ENCODE measurements at regions not wholly inside any gene's neighbourhood (a gene's known extent, or its start where the extent isn't known, plus 50 kb on each side); places are given as distances from the start of the nearest gene placed in this dataset.

DNA sequence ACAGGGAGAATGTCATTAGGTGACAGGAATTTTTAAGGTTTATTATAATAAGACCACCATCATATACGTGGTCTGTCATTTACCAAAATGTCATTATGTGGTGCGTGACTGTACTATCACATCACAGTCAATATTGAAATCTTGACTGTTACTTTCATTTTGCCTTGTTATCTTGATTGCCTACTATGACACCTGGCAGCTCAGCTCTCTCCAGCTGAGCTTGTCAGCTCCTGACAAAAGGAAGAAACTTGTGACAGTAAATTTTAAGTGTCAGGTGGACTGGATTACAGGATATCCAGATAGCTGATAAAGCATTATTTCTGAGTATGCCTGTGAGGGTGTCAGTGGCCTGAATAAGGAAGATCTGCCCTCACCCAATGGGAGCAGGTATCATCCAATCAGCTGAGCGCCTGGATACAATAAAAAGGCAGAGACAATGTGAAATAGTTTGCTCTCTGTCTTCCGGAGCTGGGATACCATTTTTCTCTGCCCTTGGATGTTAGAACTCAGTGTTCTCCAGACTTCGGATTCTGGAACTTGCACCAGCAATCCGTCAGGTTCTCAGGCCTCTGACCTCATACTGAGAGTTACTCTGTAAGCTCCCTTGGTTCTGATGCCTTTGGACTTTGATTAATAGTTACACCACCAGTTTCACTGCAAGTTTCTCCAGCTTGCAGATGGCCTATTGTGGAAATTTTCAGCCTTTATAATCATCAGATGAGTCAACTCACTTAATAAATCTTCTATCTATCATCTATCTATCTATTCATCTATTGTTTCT lies 1454.7 kb upstream of the IGFBP7 start:
- no peak overlapping the region for H3K27ac ChIP-seq

DNA sequence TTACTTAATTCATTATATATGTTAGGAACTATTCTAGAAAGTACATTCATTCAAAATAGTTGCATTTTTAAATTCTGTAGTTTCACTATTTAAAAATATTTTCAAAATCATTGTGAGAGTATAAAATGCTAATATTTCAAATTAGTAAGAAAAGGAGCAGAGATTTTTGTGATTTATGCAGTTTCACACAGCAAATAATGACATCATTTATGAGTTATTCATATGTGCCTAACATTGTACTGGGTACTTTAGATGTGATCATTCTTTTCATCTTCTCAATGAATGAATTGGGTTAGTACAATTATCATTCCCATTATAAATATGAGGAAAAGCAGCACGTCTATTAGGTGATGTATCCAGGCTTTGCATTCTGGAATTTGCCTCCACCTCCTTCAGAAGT lies 1451.0 kb upstream of the IGFBP7 start:
- H3K27ac ChIP-seq: no peak overlapping the region
- no peak overlapping the region for H3K4me3 ChIP-seq

More for the DNA sequence above, 1454.7 kb upstream of the IGFBP7 start:
- H3K4me3 ChIP-seq: no peak overlapping the region

DNA sequence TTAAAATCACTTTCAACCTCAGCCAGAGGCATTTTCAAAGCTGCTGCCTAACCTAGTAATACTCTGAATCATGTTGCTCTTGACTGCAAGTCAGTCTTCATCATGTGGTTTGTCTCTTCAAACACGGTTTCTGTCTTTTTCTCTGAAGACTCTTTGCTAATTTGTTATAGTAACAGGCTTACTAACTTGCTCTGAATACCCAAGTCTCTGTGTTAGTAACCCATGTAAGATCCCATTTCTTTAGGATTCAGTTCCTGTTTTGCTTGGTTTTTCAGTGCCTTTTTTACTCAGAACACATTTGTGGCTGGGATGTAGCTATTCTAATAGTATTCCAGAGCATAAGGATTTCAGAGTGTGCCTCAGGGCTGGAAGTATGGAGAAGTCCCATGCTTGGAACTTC lies 1450.6 kb upstream of the IGFBP7 start:
- Histone ChIP-seq H3K27ac (no peak overlapping the region), H3K4me3 (no peak overlapping the region)

DNA sequence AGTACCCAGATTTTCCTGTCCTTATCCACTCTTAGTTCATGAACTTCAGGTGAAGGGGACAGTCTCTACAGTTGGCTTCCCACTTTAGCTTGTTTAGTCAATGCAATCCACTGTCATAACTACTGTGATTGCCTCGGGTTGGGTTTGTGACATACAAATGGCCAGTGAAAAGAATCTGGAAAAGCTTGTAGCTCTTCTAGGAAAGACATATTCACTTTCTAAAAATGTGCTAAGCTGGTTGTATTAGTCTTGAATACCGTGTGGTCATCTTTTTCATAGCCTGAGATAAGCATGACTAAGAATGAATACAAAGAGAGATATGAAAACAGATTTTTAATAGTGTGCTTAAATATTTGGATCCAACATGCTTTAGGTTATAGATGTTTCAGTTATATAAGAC lies 1443.5 kb upstream of the IGFBP7 start:
- H3K4me3 ChIP-seq: no peak overlapping the region
- no peak overlapping the region for H3K27ac ChIP-seq

DNA sequence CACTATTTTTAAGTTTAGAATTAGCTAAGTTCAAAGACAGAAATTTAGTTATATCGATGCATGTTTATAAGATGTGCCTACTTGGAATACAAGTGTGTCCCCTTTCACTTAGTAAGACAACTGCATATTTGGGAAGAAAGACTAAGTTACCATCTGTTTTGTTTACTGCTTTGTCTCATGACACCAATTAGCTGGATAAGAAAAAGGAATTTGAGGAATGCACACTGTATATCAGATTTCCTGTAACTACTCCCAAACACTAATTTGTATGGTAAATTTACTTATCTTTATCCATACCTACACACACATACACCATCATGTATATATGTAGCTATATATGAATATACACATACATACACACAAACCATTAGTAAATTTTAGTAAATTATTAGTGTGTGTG lies 1442.8 kb upstream of the IGFBP7 start:
- Histone ChIP-seq H3K4me3 (no peak overlapping the region), H3K27ac (no peak overlapping the region)

DNA sequence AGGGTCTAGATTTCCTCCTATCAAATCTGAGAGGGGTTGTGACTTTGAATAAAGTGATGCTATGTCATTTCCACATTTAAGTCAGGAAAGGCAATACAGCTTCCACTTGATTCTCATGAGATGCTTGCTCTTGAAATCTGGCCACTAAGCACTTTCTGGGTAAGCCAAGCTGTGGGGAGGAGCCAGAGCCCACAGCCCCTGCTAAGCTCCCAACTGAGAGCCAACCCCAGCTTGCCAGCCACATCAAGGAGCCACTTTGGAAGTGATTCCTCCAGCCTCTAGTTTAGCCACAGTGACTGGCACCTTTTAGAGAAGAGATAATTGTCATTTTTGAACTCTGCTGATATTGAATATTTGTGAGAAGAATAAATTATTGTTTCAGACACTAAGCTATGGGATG lies 1441.5 kb upstream of the IGFBP7 start:
- Histone ChIP-seq H3K27ac (no peak overlapping the region), H3K4me3 (no peak overlapping the region)

DNA sequence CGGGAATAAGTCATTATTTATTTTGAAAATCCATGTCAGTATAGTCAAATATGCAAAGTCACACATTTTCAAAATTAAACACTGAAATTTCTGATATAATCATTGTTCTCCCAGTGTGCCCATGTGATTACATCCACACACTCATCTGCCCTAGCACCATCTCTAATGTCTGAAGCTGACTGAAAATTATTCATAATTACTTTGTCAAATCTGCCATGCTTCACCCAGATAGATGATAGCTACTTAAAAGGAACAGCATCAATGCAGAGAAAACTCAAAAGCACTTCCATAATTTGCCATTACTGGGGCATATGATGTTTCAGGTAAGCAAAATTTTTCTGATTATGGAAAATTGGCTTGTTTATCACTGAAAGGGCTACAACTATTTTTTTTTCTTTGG lies 1433.3 kb upstream of the IGFBP7 start:
- H3K27ac ChIP-seq: no peak overlapping the region
- H3K4me3 ChIP-seq: no peak overlapping the region

DNA sequence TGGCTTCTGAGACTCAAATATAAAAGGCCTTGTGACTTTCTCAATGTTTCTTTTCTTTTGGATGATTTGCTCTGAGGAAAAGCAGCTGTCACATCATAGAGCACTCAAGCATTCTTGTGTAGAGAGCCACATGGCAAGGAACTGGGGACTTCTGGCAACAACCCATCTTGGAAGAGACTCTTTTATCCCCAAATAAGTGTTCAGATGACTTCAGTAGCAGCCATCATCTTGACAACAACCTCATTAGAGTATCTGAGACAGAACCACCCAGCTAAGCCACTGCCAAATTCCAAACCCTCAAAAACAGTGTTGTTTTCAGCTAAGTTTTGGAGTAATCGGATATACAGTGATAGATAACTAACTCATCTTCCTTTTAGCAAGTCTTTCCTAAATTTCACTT lies 1431.7 kb upstream of the IGFBP7 start:
- no peak overlapping the region for H3K27ac ChIP-seq
- H3K4me3 ChIP-seq: no peak overlapping the region

DNA sequence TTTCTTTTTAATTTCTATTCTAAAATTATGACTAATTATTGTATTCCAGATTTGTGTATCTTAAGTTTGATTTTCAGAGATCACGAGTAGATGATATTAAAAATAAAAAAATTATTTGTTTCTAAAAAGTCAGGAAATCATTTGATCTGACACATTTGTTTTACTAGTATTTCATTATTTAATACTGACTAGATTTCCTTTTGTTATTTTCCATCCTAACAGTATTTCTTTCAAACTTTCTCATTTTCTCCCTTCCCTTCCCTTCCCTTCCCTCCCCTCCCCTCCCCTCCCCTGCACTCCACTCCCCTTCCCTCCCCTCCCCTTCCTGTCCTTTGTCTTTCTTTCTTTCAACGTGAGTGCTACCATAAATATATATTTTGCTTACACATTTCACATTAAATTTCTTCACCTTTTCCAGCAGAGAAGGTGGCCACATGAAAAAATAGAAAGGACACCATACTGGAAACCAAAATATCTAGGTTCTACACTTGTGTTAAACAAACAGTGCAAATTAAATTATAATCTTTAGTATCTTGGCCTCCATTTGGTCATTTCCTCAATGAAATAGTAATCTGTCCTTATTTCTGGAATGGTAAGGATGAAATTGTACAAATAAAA lies 1412.7 kb upstream of the IGFBP7 start:
- H3K4me3 ChIP-seq: no peak overlapping the region
- no peak overlapping the region for H3K27ac ChIP-seq

DNA sequence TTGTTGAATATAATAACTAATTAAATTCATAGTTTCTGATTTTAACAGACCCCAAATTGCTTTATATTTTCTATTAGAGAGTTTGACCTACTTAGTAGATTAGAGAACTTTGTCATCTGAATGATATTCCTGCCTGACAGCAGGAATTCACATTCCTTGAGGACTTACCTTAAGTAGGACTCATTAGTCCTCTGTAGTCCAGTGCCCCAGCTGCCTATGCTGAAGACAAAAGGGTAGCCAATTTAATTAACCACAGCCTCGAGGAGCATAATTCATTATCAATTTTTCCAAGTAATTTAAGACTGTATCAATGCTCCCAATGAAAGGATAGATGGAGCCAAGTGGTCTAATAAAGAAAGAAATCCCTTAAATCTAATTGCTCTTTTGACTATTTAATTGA lies 1405.0 kb upstream of the IGFBP7 start:
- Histone ChIP-seq H3K4me3 (no peak overlapping the region), H3K27ac (no peak overlapping the region)

DNA sequence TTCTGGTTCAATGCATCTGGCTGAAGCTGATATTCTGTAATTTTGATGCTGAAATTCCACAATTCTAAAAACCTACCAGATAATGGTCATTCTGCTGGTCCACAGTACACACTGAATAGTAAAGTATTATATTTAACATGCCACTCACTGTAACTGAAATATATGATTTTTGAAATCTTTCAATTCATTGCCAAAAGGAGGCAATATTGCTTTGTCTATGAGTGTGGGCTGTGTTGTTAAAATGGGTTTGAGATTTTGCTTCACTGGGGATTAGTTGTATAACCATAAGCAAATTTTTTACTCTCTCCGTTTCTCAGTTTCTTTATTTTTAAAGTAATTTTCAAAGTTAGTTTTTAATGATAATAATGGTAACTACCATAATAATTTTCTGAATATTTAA lies 1404.1 kb upstream of the IGFBP7 start:
- Histone ChIP-seq H3K27ac (no peak overlapping the region), H3K4me3 (no peak overlapping the region)

DNA sequence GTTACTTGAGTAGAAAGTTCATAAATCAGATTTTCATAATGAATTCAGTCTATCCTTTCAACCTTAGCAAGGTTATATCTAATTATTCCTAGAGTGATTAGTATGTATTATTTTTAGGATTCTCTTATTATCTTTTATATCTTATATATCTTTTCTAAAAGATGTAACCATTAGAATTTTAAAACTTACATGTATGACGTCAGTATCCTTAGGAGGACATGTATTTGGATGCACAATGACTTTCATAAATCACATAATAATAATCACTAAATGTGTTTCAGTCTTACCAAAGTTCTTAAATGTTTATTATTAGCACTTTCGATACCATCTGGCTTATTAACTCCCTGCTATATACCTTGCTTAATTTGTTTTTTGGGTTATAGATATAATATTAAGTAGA lies 1400.5 kb upstream of the IGFBP7 start:
- Histone ChIP-seq H3K27ac (no peak overlapping the region), H3K4me3 (no peak overlapping the region)

DNA sequence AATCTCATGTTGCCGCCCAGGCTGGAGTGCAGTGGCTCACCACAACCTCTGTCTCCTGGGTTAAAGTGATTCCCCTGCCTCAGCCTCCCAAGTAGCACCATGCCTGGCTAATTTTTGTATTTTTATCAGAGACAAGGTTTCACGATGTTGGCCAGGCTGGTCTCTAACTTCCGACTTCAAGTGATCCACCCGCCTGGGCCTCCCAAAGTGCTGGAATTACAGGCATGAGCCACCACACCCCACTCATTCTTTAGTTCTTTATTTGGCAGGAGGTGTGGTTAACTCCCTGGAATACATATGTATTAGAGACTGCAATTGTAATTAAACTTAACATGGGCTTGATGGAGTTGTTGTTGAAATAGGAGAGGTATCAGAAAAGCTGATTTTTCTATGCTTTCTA lies 1396.9 kb upstream of the IGFBP7 start:
- H3K27ac ChIP-seq: no peak overlapping the region

DNA sequence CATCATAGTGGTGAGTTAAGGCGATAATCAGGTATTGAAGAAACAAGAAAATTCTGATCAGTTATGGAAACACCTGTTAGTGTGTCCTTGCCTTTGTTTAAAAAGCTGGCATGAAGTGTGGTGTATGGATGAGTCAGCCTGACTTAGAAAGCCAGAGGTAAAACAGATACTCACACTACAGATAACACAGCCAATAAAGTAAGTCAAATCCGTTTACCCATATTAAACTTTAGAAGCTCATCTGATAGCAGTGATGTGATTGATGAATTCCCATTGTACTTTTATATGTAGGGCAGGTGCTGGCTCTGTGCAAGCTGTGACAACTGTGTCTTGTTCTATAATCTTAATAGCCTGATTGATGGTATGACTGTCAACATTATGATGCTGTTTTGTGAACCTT lies 1392.7 kb upstream of the IGFBP7 start:
- H3K4me3 ChIP-seq: no peak overlapping the region
- no peak overlapping the region for H3K27ac ChIP-seq

More for the DNA sequence above, 1396.9 kb upstream of the IGFBP7 start:
- no peak overlapping the region for H3K4me3 ChIP-seq

DNA sequence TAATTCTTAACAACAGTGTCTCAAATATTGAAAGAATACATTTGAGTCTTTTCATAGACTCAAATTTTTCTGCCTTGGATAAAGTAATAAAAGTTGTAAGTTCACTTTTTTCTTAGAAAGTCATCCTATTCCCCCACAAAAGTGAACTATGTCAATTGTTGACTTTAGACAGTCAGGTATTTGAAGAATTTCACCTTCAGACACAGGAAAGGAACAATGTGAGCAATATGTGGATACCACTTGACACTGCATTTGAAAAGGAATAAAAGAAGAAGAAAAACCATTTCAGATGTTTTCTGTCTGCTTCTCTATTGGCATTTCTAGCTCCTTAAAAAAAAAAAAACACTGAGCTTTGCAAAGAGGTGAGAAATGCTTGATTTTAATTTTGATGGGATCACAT lies 1389.0 kb upstream of the IGFBP7 start:
- Histone ChIP-seq H3K27ac (no peak overlapping the region), H3K4me3 (no peak overlapping the region)

DNA sequence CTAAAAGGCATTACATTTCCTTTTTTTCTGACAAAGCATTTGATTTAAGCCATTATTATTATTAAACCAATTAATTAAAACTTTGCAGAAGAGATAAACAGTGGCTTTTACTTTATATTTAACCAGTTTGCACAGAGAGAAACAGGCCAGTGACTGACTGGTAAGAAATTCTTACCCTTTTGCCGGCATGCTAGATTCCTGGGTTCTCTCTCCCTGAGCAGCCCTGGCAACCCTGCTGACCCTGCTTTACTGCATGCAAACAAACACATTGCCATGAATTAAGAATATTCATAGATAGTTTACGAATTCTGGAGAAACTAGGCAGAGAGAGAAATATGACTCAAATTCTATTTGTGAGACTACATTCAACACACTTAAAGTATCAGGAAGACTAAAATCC lies 1381.4 kb upstream of the IGFBP7 start:
- H3K4me3 ChIP-seq: no peak overlapping the region
- no peak overlapping the region for H3K27ac ChIP-seq

DNA sequence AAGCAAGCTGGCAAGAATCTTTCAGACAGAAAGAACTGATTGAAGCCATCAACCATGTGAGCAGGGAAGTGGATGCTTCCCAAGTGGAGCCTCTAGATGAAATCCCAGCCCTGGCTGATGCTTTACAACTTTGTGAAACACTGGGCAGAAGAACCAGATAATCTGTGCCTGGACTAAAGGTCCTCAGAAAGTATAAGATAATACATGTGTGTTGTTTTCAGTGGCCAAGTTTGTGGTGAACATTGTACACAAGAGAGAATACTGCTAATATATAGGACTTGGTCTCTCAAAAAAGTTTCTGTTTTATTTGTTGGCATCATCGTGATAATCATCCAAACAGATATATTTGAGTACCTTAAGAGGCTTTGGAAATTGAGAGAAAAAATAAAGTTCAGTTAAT lies 1367.8 kb upstream of the IGFBP7 start:
- no peak overlapping the region for H3K27ac ChIP-seq
- no peak overlapping the region for H3K4me3 ChIP-seq

DNA sequence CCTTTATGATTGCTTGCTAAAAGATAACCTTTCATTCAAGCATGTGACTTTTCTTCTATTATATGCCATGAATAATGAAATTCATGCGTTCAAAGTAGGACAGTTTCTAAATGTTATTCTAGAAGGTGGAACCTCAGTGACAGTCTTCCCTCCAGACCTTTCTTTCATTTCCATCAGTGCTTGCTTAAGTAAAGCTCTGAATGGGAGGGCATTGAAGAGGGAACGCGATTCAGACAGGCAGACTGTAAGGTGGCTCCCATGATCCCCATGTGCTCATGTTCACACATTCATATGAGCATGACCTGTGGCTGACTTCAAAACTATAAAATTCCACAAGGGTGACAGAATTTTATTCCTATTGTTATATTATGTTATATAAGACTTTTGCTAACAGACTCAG lies 1367.3 kb upstream of the IGFBP7 start:
- Histone ChIP-seq H3K4me3 (no peak overlapping the region), H3K27ac (no peak overlapping the region)

DNA sequence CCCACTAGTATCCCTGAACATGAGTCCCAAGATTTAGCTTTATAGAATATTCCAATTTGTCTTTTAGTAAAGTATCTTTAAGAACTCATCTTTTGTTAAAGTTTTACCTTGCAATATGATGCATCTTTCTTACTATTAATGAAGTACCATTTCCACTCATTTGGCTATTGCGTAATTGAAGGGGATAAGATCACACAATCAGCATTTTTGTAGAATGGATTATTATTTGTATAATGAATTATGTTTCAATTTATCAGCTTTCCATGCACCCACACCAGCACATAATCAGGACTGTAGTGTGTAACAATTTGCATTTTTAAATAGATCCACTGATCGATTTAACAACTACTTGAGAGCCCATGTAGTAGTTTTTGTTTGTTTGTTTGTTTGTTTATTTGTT lies 1364.9 kb upstream of the IGFBP7 start:
- Histone ChIP-seq H3K4me3 (no peak overlapping the region), H3K27ac (no peak overlapping the region)

DNA sequence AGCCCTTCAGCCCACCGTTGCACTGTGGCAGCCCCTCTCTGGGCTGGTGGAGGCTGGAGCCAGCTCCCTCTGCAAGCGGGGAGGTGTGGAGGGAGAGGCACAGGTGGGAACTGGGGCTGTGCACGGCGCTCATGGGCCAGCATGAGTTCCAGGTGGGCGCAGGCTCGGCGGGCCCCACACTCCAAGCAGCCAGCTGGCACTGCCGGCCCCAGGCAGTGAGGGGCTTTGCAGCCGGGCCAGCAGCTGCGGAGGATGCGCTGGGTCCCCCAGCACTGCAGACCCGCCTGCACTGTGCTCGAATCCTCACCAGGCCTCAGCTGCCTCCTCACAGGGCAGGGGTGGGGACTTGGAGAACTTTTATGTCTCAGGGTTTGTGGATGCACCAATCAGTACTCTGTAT lies 1354.8 kb upstream of the IGFBP7 start:
- no peak overlapping the region for H3K27ac ChIP-seq
- H3K4me3 ChIP-seq: no peak overlapping the region

DNA sequence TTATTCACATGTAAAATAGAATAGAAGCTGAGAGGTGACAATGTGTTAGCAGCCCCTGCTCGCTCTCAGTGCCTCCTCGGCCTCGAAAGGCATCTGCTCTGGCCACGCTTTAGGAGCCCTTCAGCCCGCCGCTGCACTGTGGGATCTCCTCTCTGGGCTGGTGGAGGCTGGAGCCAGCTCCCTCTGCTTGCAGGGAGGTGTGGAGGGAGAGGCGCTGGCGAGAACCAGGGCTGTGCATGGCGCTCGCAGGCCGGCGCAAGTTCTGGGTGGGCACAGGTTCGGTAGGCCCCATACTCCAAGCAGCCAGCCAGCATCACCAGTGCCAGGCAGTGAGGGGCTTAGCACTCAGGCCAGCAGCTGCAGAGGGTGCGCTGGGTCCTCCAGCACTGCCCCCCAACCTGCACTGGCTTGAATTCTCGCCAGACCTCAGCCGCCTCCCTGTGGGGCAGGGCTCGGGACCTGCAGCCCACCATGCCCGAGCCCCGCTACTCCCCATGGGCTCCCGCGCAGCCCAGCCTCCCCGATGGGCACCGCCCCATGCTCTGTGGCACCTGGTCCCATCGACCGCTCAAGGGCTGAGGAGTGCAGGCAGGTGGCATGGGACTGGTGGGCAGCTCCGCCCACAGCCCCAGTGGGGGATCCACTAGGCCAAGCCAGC lies 1346.7 kb upstream of the IGFBP7 start:
- Histone ChIP-seq H3K27ac (no peak overlapping the region), H3K4me3 (no peak overlapping the region)
